Smooth muscle cell (in vitro differentiated cells): ENCODE measurements at regions not wholly inside any gene's neighbourhood (a gene's known extent, or its start where the extent isn't known, plus 50 kb on each side); places are given as distances from the start of the nearest gene placed in this dataset.

Source experiments
- DNase-seq: peaks from one replicate; lab custom pipeline; 2025; ENCODE audit not compliant: unreplicated experiment; lab: John Stamatoyannopoulos, UW
- H2AFZ ChIP-seq: fragments of 200-600 bp; sonication (generic); 2 replicates; pipeline ENCODE4 v1.6.0; 2016; ENCODE audit warnings: antibody characterized with exemption, low read depth, mild to moderate bottlenecking
- H3F3A ChIP-seq: fragments of 200-600 bp; sonication (generic); 2 replicates; pipeline ENCODE4 v1.6.0; 2017; ENCODE audit warnings: antibody characterized with exemption, low read depth
- H3K27ac ChIP-seq: fragments of 200-600 bp; sonication (generic); 2 replicates; pipeline ENCODE4 v1.5.1; 2016; ENCODE audit warnings: low read depth, mild to moderate bottlenecking
- H3K27me3 ChIP-seq: fragments of 200-600 bp; sonication (generic); 2 replicates; pipeline ENCODE4 v1.6.1; 2016; ENCODE audit warnings: low read depth, mild to moderate bottlenecking
- H3K36me3 ChIP-seq: fragments of 200-600 bp; sonication (generic); 2 replicates; pipeline ENCODE4 v1.5.1; 2016; ENCODE audit warnings: low read depth
- H3K4me1 ChIP-seq: fragments of 200-600 bp; sonication (generic); 2 replicates; pipeline ENCODE4 v1.5.1; 2016; ENCODE audit warnings: low read depth
- H3K4me2 ChIP-seq: fragments of 200-600 bp; sonication (generic); 2 replicates; pipeline ENCODE4 v1.6.0; 2016; ENCODE audit warnings: mild to moderate bottlenecking
- H3K4me3 ChIP-seq: fragments of 200-600 bp; sonication (generic); 2 replicates; pipeline ENCODE4 v1.5.1; 2016; ENCODE audit warnings: mild to moderate bottlenecking
- H3K79me2 ChIP-seq: fragments of 200-600 bp; sonication (generic); 2 replicates; pipeline ENCODE4 v1.6.0; 2016; ENCODE audit warnings: low read depth, mild to moderate bottlenecking
- H3K9ac ChIP-seq: fragments of 200-600 bp; sonication (generic); 2 replicates; pipeline ENCODE4 v1.6.0; 2016; ENCODE audit warnings: low read depth
- H3K9me3 ChIP-seq: fragments of 200-600 bp; sonication (generic); replicated peaks from 2 replicates; pipeline ENCODE4 v1.5.1; 2016; ENCODE audit warnings: low read depth
- H4K20me1 ChIP-seq: fragments of 200-600 bp; sonication (generic); 2 replicates; pipeline ENCODE4 v1.6.0; 2016; ENCODE audit warnings: low read depth
- WGBS: methylation state at CpG from one replicate; pipeline ENCODE4 v1.1.7; 2016; ENCODE audit warnings: low lambda C conversion rate; 5-methylcytosine and 5-hydroxymethylcytosine counted together
- TF ChIP-seq, protein P1 (sequence below): fragments of 200-600 bp; sonication (generic); IDR thresholded peaks from 2 replicates; pipeline ENCODE4 v1.5.1; 2017; ENCODE audit warnings: borderline replicate concordance, mild to moderate bottlenecking, antibody characterized with exemption; ENCODE audit not compliant: insufficient read depth, poor library complexity, severe bottlenecking

DNA sequence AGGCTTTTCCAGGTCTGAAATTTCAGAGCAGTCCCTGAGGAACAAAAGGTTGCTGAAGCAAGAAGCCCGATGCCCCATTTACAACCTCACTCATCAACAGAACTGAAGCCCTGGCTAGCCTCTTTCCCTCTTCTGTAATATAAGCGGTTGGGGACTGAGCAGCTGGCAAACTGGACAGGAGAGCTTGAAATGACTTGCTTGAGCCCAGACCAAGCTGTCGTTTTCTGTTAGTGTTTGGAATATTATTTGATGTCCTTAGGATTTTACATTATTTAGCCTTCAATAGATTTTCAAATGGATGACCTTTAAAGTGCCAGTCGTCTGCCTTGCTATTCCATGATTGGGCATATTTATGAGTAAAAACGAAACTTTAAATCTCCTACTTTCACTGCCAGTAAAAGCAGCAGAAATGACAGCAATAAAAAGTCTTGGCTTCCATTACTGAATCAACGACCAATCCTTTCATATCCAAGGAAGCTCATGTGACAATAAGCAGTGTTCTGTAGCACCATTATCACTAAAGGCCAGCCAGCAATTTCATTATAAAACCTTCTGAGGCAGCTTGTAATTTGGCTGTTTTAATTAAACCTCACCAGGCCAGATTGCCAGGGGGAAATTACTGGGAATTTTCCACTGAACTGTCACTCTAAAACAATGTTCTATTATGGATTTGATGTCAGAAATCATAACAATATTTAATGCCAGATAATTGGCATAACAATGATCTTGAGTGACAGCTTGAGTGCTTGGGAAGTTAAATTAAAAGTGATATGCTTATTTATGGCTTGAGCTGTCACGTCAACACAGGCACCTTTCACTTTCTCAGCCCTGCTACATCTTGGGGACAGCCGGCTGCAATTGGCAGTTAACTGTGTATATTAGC, 85.9 kb downstream of the LSMEM1 start:
- no peaks in the 10 kb centered on the region for H3K79me2 ChIP-seq
- H3F3A ChIP-seq, result no peaks in the 10 kb centered on the region
- no peaks in the 10 kb centered on the region for H3K36me3 ChIP-seq
- no peaks in the 10 kb centered on the region for H4K20me1 ChIP-seq
- no peak overlapping the region for H3K27ac ChIP-seq
- H3K27me3 ChIP-seq, result no peaks in the 10 kb centered on the region
- H2AFZ ChIP-seq, result peak overlapping the region; percentile 75
- no peak for DNase-seq
- H3K4me3 ChIP-seq, result no peak overlapping the region
- TF ChIP-seq, protein P1, sequence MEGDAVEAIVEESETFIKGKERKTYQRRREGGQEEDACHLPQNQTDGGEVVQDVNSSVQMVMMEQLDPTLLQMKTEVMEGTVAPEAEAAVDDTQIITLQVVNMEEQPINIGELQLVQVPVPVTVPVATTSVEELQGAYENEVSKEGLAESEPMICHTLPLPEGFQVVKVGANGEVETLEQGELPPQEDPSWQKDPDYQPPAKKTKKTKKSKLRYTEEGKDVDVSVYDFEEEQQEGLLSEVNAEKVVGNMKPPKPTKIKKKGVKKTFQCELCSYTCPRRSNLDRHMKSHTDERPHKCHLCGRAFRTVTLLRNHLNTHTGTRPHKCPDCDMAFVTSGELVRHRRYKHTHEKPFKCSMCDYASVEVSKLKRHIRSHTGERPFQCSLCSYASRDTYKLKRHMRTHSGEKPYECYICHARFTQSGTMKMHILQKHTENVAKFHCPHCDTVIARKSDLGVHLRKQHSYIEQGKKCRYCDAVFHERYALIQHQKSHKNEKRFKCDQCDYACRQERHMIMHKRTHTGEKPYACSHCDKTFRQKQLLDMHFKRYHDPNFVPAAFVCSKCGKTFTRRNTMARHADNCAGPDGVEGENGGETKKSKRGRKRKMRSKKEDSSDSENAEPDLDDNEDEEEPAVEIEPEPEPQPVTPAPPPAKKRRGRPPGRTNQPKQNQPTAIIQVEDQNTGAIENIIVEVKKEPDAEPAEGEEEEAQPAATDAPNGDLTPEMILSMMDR, result no peak
- no peak overlapping the region for H3K4me2 ChIP-seq
- H3K9ac ChIP-seq, result no peak overlapping the region
- H3K9me3 ChIP-seq, result no peaks in the 10 kb centered on the region
- whole genome bisulfite sequencing, result 60% methylated on average over 8 of the region's 8 CpGs
- no peaks in the 10 kb centered on the region for H3K4me1 ChIP-seq

DNA sequence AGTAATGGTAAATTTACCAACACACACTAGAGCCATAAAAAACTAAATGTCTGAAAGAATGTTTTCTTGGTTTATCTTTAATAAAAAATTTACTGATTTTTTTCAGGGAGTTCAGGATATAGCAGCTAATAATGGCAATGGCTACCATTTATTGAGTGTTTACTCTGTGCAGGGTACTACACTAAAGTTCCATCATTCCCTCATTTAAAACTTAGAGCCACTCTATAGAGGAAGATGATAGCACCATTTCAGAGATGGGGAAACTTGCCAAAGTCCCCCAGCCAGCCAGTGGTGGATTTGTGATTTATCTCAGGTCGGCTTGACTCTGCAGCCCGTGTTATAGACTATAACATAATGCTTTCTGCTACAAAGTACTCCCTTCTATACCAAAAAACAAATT, 86.6 kb downstream of the LSMEM1 start:
- Histone ChIP-seq H3K79me2 (no peaks in the 10 kb centered on the region), H3K4me1 (no peaks in the 10 kb centered on the region), H3K4me2 (no peak overlapping the region), H3K9ac (no peak overlapping the region), H3K36me3 (no peaks in the 10 kb centered on the region), H3K4me3 (no peak overlapping the region), H3K9me3 (no peaks in the 10 kb centered on the region), H3K27ac (no peak overlapping the region), H3F3A (no peaks in the 10 kb centered on the region), H4K20me1 (no peaks in the 10 kb centered on the region), H2AFZ (no peak overlapping the region), H3K27me3 (no peaks in the 10 kb centered on the region)
- DNase-seq, result no peak
- 92% methylated on average over 2 of the region's 2 CpGs for WGBS
- TF ChIP-seq, protein P1, result no peak

DNA sequence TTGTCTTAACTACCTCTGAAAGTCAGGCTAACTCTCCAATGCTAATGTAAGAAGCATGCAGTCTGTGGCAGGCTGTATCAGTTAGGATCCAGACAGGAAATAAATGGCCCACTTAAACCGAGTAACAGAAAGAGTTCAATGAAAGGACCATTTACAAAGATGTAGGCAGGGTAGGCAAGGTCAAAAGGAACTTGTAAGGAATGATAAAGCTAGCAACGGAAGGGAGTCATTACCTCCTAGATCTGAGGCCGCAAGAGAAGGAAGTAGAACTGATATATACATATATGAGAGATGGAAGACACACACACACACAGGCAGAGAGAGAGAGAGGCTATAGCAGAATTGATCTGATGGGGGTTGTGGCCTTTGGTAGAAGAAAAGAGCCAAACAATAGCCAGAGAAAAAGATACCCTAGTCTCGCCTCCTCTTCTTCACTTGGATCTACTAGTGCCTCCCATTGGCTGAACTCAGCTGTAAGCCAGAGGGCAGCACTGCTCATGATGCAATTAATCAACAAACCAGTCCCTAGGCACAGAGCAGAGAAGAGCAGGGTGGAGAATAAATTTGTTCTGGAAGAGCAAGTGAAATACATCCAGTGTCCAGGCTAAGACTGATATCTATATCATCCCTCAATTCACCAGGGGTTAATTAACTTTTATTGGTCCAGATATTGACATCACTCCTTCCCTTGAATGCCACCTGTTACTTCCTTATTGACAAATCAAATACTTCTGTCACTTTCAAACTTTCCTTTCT, 91.2 kb downstream of the LSMEM1 start:
- WGBS, result 69% methylated on average over 4 of the region's 4 CpGs
- no peaks in the 10 kb centered on the region for H3K36me3 ChIP-seq
- H3K27me3 ChIP-seq, result no peaks in the 10 kb centered on the region
- TF ChIP-seq, protein P1, result no peak
- no peaks in the 10 kb centered on the region for H3F3A ChIP-seq
- no peak overlapping the region for H3K4me2 ChIP-seq
- no peak overlapping the region for H3K9ac ChIP-seq
- H3K4me1 ChIP-seq, result no peaks in the 10 kb centered on the region
- H2AFZ ChIP-seq, result no peak overlapping the region
- H3K9me3 ChIP-seq, result no peaks in the 10 kb centered on the region
- DNase-seq, result no peak
- no peaks in the 10 kb centered on the region for H4K20me1 ChIP-seq
- no peaks in the 10 kb centered on the region for H3K79me2 ChIP-seq
- no peak overlapping the region for H3K27ac ChIP-seq
- no peak overlapping the region for H3K4me3 ChIP-seq
